ENCODE measurements at regions not wholly inside any gene's neighbourhood (a gene's known extent, or its start where the extent isn't known, plus 50 kb on each side); places are given as distances from the start of the nearest gene placed in this dataset.

DNA sequence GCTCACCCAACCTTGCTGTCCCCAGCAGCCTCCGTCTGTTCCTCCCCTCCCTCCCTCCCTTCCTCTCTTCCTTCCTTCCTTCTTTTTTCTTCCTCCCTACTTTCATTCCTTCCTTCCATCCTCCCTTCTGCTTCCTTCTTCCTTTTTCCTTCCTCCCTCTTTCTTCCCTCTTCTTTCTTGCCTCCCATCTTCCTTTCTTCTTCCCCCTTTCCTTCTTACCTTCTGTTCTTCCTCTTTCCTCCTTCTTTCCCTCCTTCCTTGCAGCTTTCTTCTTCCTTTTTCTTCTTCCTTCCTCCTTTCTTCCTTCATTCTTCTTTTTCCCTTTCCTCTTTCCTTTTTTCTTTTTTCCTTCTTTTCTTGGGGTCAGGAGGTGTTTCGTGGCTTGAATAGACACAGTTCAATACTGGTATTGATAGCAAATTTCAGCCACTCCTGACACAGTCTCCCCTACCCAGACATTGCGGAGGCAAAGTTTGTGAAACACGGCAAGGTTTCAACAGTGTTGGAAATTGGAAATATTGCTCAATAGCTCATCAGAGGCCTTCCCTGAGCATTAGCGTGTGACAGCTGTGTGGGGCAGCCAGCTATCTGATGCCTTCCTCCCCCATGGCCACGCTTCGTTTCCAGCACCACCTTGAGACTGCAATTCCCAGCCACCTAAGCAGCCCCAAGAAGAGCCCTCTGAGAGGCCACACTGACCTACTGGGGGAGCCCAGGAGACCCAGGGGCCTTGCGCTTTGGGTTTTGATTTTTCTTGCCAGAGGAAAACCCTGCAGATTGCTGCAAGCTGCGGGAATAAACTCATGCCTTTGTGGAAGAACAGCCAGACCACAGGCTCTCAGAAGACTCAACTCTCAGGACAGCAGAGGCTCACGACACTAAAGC, 82.2 kb downstream of the KLF15 start:
- ChIA-PET POLR2A (no interaction called here), CTCF (no interaction called here)
- TF ChIP-seq SUZ12 (IDR thresholded peaks at IDR 0.05) (no peak), TARDBP (IDR thresholded peaks at IDR 0.05) (no peak), FOXA1 (IDR thresholded peaks at IDR 0.05) (no peak), BHLHE40 (IDR thresholded peaks at IDR 0.05; ENCODE audit: borderline replicate concordance) (no peak), LEF1 (IDR thresholded peaks at IDR 0.05; ENCODE audit: borderline replicate concordance) (no peak), CTBP1 (IDR thresholded peaks at IDR 0.05; ENCODE audit: borderline replicate concordance) (no peak), FOXM1 (IDR thresholded peaks at IDR 0.05; ENCODE audit: borderline replicate concordance) (no peak), ARNT (IDR thresholded peaks at IDR 0.05) (no peak), HDGF (IDR thresholded peaks at IDR 0.05; ENCODE audit: borderline replicate concordance) (no peak), L3MBTL2 (conservative IDR thresholded peaks at IDR 0.05) (no peak), SP1 (IDR thresholded peaks at IDR 0.05) (no peak), NFRKB (IDR thresholded peaks at IDR 0.05) (no peak), ZNF384 (IDR thresholded peaks at IDR 0.05) (no peak)
- DNase-seq (ENCODE audit: extremely low spot score): no peak

DNA sequence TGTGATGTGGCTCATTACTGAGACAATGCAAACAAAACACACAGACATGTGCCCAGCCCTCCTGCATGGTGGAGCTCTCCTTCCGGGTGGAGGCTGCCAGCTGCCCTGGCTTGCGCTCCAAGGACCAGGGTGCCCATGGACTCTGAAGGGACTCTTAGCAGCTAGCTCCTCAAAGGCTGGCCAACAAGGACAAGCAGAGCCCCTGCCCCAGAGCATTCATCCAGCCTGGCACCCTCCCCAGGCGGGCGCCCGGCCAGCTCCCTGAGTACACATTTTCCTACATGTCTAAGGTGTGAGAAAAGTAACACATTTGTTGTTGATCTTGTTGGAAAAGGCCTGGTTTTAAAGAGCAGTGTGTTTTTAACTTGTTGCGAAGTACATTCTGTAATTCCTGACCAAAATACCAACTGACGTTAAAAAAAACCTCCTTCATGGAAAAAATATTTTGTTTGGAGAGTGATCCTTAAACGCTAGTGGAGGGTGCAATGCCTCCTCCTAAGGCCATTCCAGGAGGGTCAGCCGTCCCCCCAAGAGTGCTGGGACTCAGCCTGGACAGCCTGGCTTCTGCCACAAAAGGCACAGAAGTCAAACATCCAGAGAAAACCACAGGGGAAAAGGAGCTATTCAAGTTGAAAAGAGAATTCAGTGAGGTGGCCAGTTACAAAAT, 86.9 kb downstream of the KLF15 start:
- ChIA-PET CTCF (interaction anchor here (0.6 kb wide), 1 partner anchor 10 kb away, joined by 4 read pairs; no protein-coding TSS in a partner anchor), POLR2A (no interaction called here)
- no peak for TF ChIP-seq SP1 (IDR thresholded peaks at IDR 0.05)
- DNase-seq (ENCODE audit: extremely low spot score): no peak

DNA sequence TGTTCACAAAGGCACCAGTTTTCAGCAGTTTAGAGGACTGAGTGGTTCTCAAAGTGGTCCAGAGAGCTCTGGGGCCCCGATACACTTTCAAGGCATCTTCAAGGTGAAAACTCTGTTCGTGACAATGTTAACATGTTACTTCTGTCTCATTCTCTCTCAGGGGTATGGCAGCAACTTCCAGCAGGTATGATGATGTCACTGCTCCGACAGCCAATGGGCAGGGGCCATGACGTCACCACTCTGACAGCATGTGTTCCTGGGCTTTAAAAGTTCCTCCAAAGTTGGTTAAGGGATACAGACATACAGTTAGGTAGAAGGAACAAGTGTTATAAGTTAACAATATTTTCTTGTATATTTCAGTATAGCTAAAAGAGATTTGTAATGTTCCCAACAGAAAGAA, 87.9 kb downstream of the KLF15 start:
- TF ChIP-seq ARNT (IDR thresholded peaks at IDR 0.05) (no peak), SP1 (IDR thresholded peaks at IDR 0.05) (no peak), FOXA1 (IDR thresholded peaks at IDR 0.05) (no peak), LEF1 (IDR thresholded peaks at IDR 0.05; ENCODE audit: borderline replicate concordance) (no peak)
- POLR2A ChIA-PET: no interaction called here
- CTCF ChIA-PET: no interaction called here
- no peak for DNase-seq (ENCODE audit: extremely low spot score)

DNA sequence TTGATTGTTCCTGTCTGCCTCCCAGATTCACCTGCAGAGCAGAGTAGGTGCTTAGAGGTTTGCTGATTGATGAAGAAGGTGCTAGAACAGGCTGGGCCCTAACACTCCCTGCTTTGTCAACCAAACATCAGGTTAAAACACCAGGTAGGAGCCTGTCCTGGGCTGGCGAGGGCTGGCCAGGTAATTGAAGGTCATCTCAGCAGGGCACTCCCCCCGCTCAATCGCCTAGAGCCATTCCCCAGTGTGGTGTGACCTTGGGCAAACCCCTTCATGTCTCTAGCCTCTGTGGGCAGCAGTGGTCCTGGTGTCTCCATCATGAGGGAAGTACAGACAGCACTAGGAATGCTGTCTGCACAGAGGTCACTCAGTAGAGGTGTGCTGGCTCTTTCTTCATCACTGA, 88.3 kb downstream of the KLF15 start:
- TF ChIP-seq FOXM1 (IDR thresholded peaks at IDR 0.05; ENCODE audit: borderline replicate concordance): no peak
- no peak for TF ChIP-seq FOXA1 (IDR thresholded peaks at IDR 0.05)
- no peak for TF ChIP-seq SUZ12 (IDR thresholded peaks at IDR 0.05)
- no peak for TF ChIP-seq L3MBTL2 (conservative IDR thresholded peaks at IDR 0.05)
- TF ChIP-seq HDGF (IDR thresholded peaks at IDR 0.05; ENCODE audit: borderline replicate concordance): no peak
- no peak for TF ChIP-seq BHLHE40 (IDR thresholded peaks at IDR 0.05; ENCODE audit: borderline replicate concordance)
- no peak for TF ChIP-seq LEF1 (IDR thresholded peaks at IDR 0.05; ENCODE audit: borderline replicate concordance)
- POLR2A ChIA-PET: no interaction called here
- no peak for DNase-seq (ENCODE audit: extremely low spot score)
- CTCF ChIA-PET: no interaction called here

DNA sequence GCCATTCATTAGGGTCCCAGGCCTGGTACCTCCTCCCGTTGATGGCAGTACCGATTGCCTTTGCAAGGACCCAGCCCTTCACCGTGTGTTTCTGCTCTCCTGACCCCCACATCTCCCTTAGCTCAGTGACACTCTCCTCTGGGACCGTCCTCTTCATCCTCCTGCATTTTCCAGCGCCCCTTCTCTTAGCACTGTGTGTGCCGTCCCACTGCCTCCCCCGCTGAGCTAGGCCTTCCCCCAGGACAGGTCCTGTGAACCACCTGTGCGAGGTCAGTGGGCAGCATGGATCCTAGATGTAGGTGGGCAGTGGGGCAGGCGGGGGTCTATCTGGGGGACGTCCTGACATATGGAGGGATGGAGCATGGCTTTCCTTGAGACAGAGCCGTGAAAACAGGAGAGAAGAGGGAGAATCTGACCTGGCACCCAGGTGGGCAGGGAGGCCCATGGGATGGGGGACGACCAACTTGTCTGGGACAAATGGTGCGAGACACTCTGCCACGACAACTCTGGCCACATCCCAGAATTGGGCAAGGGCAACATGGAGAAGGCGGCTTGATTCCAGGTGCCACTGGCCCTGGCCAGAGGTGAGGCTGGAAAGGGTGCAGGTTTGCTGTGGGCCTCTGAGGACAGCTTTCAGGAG, 87.7 kb upstream of the ALDH1L1 start:
- CTCF ChIA-PET: no interaction called here
- no peak for TF ChIP-seq FOXK2 (IDR thresholded peaks at IDR 0.05)
- TF ChIP-seq ZNF384 (IDR thresholded peaks at IDR 0.05): no peak
- POLR2A ChIA-PET: no interaction called here
- DNase-seq (ENCODE audit: extremely low spot score): no peak

DNA sequence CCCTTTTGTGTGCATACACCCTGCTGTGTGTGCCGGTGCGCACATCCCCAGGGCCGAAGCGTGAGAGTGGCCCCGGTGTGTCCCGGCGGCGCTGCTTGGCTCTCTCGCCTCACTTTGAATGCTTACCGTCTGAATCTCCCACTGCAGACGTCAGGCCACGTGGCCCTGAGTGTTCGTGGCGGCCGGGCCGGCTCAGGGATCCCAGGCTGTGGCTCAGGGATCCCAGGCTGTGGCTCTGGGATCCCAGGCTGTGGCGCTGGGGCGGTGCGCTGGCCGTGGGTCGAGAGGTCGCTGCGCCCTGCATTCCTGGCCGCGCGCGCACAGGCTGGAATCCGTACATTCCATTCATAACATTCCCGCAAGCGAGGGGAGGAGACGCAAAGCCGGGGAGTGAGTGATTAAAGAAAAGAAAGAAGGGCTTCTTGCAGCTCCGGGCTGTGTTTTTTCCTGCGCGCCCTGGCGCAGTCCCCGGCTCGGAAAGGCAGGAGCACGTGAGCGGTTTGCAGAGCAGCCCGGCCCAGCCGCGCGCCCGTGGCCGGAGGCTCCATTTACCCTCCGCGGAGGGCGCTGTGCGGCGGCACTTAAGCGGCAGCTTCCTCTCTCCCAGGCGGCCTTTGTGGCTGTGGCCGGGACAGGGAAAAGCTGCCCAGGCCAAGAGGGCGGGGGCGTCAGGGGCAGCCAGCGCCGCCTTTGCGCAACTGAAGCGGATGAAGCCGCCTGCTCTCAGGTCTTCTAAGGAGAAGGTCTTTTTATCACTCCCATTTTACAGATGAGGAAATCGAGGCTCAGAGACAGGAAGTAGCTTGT, 87.0 kb upstream of the ALDH1L1 start:
- POLR2A ChIA-PET: no interaction called here
- no peak for TF ChIP-seq ZNF384 (IDR thresholded peaks at IDR 0.05)
- CTCF ChIA-PET: no interaction called here
- no peak for DNase-seq (ENCODE audit: extremely low spot score)

DNA sequence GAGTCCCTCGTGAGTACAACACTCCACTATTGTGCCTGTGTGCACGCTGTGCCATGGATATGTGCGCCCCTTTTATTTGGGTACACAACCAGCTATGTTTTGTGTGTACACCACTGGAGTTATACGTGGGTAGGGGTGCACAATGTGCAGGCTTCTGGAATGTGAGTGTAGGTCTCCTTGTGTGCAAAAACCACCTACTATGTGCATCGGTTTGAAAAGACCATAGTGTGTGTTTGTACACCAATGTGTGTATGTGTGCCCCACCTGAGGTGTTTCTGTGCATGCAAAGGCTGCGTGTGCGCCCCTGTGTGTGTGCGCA, 86.4 kb upstream of the ALDH1L1 start:
- POLR2A ChIA-PET: no interaction called here
- CTCF ChIA-PET: no interaction called here
- TF ChIP-seq TARDBP (IDR thresholded peaks at IDR 0.05) (no peak), CTBP1 (IDR thresholded peaks at IDR 0.05; ENCODE audit: borderline replicate concordance) (no peak), L3MBTL2 (conservative IDR thresholded peaks at IDR 0.05) (no peak), LEF1 (IDR thresholded peaks at IDR 0.05; ENCODE audit: borderline replicate concordance) (no peak), SUZ12 (IDR thresholded peaks at IDR 0.05) (no peak), ARNT (IDR thresholded peaks at IDR 0.05) (no peak), FOXK2 (IDR thresholded peaks at IDR 0.05) (no peak), NFRKB (IDR thresholded peaks at IDR 0.05) (no peak), FOXM1 (IDR thresholded peaks at IDR 0.05; ENCODE audit: borderline replicate concordance) (no peak), ZNF384 (IDR thresholded peaks at IDR 0.05) (no peak), SP1 (IDR thresholded peaks at IDR 0.05) (no peak), FOXA1 (IDR thresholded peaks at IDR 0.05) (no peak), ELF4 (IDR thresholded peaks at IDR 0.05) (no peak), HDGF (IDR thresholded peaks at IDR 0.05; ENCODE audit: borderline replicate concordance) (no peak), BHLHE40 (IDR thresholded peaks at IDR 0.05; ENCODE audit: borderline replicate concordance) (no peak)
- TF ChIP-seq, protein P1, sequence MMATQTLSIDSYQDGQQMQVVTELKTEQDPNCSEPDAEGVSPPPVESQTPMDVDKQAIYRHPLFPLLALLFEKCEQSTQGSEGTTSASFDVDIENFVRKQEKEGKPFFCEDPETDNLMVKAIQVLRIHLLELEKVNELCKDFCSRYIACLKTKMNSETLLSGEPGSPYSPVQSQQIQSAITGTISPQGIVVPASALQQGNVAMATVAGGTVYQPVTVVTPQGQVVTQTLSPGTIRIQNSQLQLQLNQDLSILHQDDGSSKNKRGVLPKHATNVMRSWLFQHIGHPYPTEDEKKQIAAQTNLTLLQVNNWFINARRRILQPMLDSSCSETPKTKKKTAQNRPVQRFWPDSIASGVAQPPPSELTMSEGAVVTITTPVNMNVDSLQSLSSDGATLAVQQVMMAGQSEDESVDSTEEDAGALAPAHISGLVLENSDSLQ (IDR thresholded peaks at IDR 0.05): no peak
- no peak for DNase-seq (ENCODE audit: extremely low spot score)
